Fibroblast of mammary gland (primary cell): ENCODE measurements at regions not wholly inside any gene's neighbourhood (a gene's known extent, or its start where the extent isn't known, plus 50 kb on each side); places are given as distances from the start of the nearest gene placed in this dataset.

Source experiments
- DNase-seq: peaks from one replicate; pipeline ENCODE4 v3.0.0-alpha.2; 2010; ENCODE audit warnings: low read depth
- H3K4me3 ChIP-seq: 2 replicates; pipeline ENCODE4 v1.5.1; 2011; ENCODE audit warnings: low read depth, mild to moderate bottlenecking, low read length, moderate library complexity; ENCODE audit not compliant: control insufficient read depth
- CTCF ChIP-seq: conservative IDR thresholded peaks from 2 replicates; pipeline ENCODE4 v1.5.1; 2011; ENCODE audit warnings: low read depth, low read length, inconsistent platforms; ENCODE audit not compliant: control insufficient read depth, insufficient read depth

- DNase-seq, result no peak
- no peak overlapping the region for H3K4me3 ChIP-seq
- TF ChIP-seq CTCF, result no peak
These were observed 308.4 kb upstream of the POM121L12 start for GRCh38 chr7:52726986-52727385.

DNA sequence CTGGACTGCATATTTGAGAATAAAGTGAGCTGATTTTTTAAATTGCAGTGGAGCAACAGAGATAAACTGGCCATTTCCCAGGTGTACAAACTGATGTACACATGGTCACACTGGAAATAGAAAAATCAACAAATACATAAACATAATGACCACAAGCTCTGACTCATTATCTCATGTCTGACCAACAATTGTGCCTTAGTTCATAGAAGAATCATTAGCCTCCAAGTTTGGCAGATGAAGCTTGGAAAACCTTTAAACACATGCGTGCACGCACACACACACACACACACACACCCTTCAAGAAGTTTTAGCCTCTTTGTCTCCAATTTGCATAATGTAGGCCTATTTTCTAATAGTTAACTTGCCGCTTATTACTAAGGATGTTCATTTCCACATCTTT lies 308.9 kb upstream of the POM121L12 start:
- H3K4me3 ChIP-seq, result no peak overlapping the region
- no peak for DNase-seq
- TF ChIP-seq CTCF, result no peak

GRCh38 chr7:52723606-52724005 lies 311.8 kb upstream of the POM121L12 start:
- no peak overlapping the region for H3K4me3 ChIP-seq
- no peak for DNase-seq
- TF ChIP-seq CTCF, result no peak

DNA sequence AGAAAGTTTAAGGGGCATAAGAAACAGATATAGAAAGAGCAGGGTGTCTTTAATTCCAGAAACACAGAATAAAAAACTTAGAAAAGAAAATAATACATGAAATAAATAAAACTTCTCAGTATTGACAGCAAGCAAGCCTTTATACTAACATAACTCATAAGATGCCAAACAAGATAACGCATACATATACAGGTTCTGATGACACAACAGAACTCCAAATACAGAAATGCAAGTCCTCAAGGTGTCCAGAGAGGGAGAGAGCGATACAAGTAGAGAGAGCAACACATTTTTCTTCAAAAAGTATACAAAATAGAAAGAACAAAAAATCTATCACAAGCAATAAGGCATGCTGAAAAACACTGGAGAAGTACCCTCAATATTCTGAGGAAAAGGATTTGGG lies 314.6 kb upstream of the POM121L12 start:
- DNase-seq, result no peak
- TF ChIP-seq CTCF, result no peak
- H3K4me3 ChIP-seq, result no peak overlapping the region

DNA sequence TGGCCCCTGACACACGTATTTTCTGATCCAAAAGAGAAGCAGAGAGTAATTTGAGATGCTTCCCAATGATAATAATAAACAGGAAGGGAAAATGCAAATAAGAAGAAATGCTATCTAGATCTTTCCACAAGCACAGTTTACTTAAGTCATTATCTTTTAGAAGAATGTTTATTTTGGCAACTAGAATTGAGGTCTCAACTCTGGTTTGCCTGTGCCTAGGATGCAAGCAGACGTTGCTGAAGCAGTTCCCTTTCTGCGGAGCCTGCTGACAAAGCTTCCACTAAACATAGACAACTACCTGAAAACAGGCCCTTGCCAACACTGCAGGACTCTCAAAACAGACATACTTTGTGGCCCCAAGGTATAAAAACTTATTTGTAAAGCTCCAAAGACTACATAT lies 315.8 kb upstream of the POM121L12 start:
- TF ChIP-seq CTCF, result no peak
- no peak overlapping the region for H3K4me3 ChIP-seq
- no peak for DNase-seq

DNA sequence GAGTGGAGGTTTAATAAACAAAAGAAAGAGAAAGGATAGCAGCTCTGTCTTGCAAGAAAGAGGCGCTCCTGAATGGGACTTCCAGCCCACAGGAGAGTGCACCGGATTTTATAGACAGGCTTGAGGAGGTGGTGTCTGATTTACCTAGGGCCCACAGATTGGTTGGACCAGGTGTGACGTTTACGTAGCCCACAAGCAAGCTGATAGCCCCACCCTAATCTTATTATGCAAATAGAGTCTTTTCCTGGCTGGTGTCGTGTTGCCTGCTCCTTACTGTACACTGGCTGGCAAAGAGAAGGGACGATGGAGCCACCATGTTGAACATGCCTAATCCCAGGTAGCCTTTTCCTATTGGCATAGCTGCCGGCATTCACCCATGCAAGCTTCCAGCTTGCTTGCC lies 319.7 kb upstream of the POM121L12 start:
- DNase-seq, result no peak

More for the DNA sequence above, 319.7 kb upstream of the POM121L12 start:
- H3K4me3 ChIP-seq, result no peak overlapping the region
- TF ChIP-seq CTCF, result no peak
